GM12878 (cell line): ENCODE measurements at regions not wholly inside any gene's neighbourhood (a gene's known extent, or its start where the extent isn't known, plus 50 kb on each side); places are given as distances from the start of the nearest gene placed in this dataset.

Experiments used
- ATAC-seq: fragments of 200-7000 bp; cut with Tn5 transposase; 3 replicates; pipeline ENCODE4 v1.9.1; 2020; ENCODE audit warnings: mild to moderate bottlenecking, moderate library complexity
- BruUV-seq: library from RNA; stranded (reverse); fragments of 400-500 nt; replicated peaks from 2 replicates; lab custom pipeline; 2021; lab: Mats Ljungman, UMichigan
- CTCF ChIA-PET: fragments of 300-600 bp; sonication (Branson Sonifier 250); formaldehyde crosslinking; extraction: SDS; loops from one replicate; lab custom pipeline; 2021; ENCODE audit warnings: inconsistent platforms; lab: Yijun Ruan, JAX
- POLR2A ChIA-PET: fragments of 350-600 bp; formaldehyde crosslinking; extraction: SDS; loops from one replicate; lab custom pipeline; 2021; ENCODE audit warnings: inconsistent platforms; lab: Charles Lee
- RAD21 ChIA-PET: fragments of 300-600 bp; sonication (Branson Sonifier 250); formaldehyde crosslinking; loops from one replicate; lab custom pipeline; 2023; ENCODE audit warnings: antibody characterized with exemption; ENCODE audit not compliant: unreplicated experiment; lab: Charles Lee
- SMC1A ChIA-PET: fragments of 300-600 bp; sonication (Branson Sonifier 250); formaldehyde crosslinking; loops from one replicate; lab custom pipeline; 2023; ENCODE audit not compliant: unreplicated experiment, uncharacterized antibody; lab: Charles Lee
- DNase-seq: peaks from one replicate; pipeline ENCODE4 v3.0.0-alpha.2; 2011; ENCODE audit warnings: low read depth, low spot score
- FAIRE-seq: peaks from 3 replicates; lab custom pipeline; 2011; peaks lifted over from hg19 to GRCh38; lab: Jason Lieb, UNC
- H2AFZ ChIP-seq: 2 replicates; pipeline ENCODE4 v1.6.0; 2011; ENCODE audit warnings: low read depth, low read length, control low read depth; ENCODE audit not compliant: control insufficient read depth
- H3K27ac ChIP-seq: 2 replicates; pipeline ENCODE4 v1.5.1; 2011; ENCODE audit warnings: control low read depth; ENCODE audit not compliant: control insufficient read depth, insufficient read depth
- H3K27me3 ChIP-seq, 2 experiments: replicated peaks in 1 of 2; 2 replicates each; pipeline versions ENCODE4 v1.6.0 to v1.6.1; 2011; ENCODE audit warnings: low read length in 1 of 2; ENCODE audit not compliant: control insufficient read depth in 2 of 2, insufficient read depth in 2 of 2
- H3K36me3 ChIP-seq, 2 experiments: 2 replicates each; pipeline ENCODE4 v1.5.1; 2011; ENCODE audit warnings: low read length in 1 of 2; ENCODE audit not compliant: control insufficient read depth in 2 of 2, insufficient read depth in 2 of 2
- H3K4me1 ChIP-seq: 2 replicates; pipeline ENCODE4 v1.6.1; 2011; ENCODE audit warnings: mild to moderate bottlenecking, low read length, moderate library complexity, mixed read lengths; ENCODE audit not compliant: control insufficient read depth, insufficient read depth
- H3K4me2 ChIP-seq: 2 replicates; pipeline ENCODE4 v1.6.0; 2011; ENCODE audit warnings: control low read depth; ENCODE audit not compliant: control insufficient read depth, insufficient read depth
- H3K4me3 ChIP-seq: fragments of 200-600 bp; sonication (generic); 2 replicates; pipeline ENCODE4 v1.5.1; 2016
- H3K79me2 ChIP-seq: 2 replicates; pipeline ENCODE4 v1.6.0; 2011; ENCODE audit warnings: low read length; ENCODE audit not compliant: control insufficient read depth, insufficient read depth
- H3K9ac ChIP-seq: 2 replicates; pipeline ENCODE4 v1.8.0; 2011; ENCODE audit warnings: low read length, control low read depth, mixed read lengths; ENCODE audit not compliant: control insufficient read depth, insufficient read depth
- H3K9me3 ChIP-seq: replicated peaks from 3 replicates; pipeline ENCODE4 v1.5.1; 2011; ENCODE audit warnings: mild to moderate bottlenecking, low read length; ENCODE audit not compliant: control insufficient read depth, insufficient read depth
- H4K20me1 ChIP-seq: 2 replicates; pipeline ENCODE4 v1.6.0; 2011; ENCODE audit not compliant: control insufficient read depth, insufficient read depth
- ESRRA ChIP-seq: IDR thresholded peaks from 2 replicates; pipeline ENCODE4 v1.6.1; 2012; ENCODE audit warnings: mild to moderate bottlenecking, low read length, improper control_type of control experiment
- GATAD2B ChIP-seq: fragments of 450-650 bp; conservative IDR thresholded peaks from 2 replicates; pipeline ENCODE4 v1.6.1; 2017; ENCODE audit warnings: low read depth, mild to moderate bottlenecking, moderate library complexity
- MTA3 ChIP-seq: IDR thresholded peaks from 2 replicates; pipeline ENCODE4 v1.6.1; 2012; ENCODE audit warnings: low read length, inconsistent platforms, borderline replicate concordance
- MYB ChIP-seq: fragments of 150-350 bp; IDR thresholded peaks from 2 replicates; pipeline ENCODE4 v1.6.1; 2014; ENCODE audit warnings: mild to moderate bottlenecking, low read depth, low read length, borderline replicate concordance
- STAT1 ChIP-seq: fragments of 450-650 bp; conservative IDR thresholded peaks from 2 replicates; pipeline ENCODE4 v1.6.1; 2014; ENCODE audit warnings: antibody characterized with exemption, mild to moderate bottlenecking
- ZNF384 ChIP-seq: IDR thresholded peaks from 2 replicates; pipeline ENCODE4 v1.6.1; 2012; ENCODE audit warnings: low read depth, mild to moderate bottlenecking, low read length, improper control_type of control experiment, borderline replicate concordance
- WGBS: methylation state at CpG from one replicate; pipeline ENCODE4 v1.1.6; 2016; ENCODE audit warnings: low lambda C conversion rate; ENCODE audit not compliant: insufficient replicate concordance, insufficient coverage; ENCODE audit errors: missing lambda C conversion rate; 5-methylcytosine and 5-hydroxymethylcytosine counted together
- in situ Hi-C: fragments of 300-500 bp; cut with MboI; formaldehyde crosslinking; loops from 9 replicates; pipeline ENCODE4 v1.14.3; 2018; ENCODE audit warnings: mixed read lengths
- intact Hi-C: fragments of 100-400 bp; cut with micrococcal nuclease; formaldehyde crosslinking; loops from one replicate; pipeline ENCODE4 v1.14.2; 2022; ENCODE audit not compliant: unreplicated experiment
- TF ChIP-seq, protein P1 (sequence below): IDR thresholded peaks from 2 replicates; pipeline ENCODE4 v1.6.1; 2012; ENCODE audit warnings: improper control_type of control experiment, low read depth, low read length; ENCODE audit not compliant: insufficient replicate concordance

DNA sequence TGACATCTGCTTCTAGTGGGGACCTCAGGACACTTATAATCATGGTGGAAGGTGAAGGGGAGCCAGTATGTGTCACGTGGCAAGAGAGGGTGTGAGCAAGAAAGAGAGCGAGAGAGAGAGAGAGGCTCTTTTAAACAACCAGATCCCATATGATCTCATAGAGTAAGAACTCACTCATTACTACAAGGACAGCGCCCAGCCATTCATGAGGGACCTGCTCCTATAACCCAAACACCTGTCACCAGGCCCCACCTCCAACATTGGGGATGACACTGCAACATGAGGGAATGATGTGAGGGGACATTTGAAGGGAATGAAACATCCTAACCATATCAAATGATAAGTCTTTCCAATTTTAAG lies 427.5 kb downstream of the EFNA5 start:
- TF ChIP-seq, protein P1, sequence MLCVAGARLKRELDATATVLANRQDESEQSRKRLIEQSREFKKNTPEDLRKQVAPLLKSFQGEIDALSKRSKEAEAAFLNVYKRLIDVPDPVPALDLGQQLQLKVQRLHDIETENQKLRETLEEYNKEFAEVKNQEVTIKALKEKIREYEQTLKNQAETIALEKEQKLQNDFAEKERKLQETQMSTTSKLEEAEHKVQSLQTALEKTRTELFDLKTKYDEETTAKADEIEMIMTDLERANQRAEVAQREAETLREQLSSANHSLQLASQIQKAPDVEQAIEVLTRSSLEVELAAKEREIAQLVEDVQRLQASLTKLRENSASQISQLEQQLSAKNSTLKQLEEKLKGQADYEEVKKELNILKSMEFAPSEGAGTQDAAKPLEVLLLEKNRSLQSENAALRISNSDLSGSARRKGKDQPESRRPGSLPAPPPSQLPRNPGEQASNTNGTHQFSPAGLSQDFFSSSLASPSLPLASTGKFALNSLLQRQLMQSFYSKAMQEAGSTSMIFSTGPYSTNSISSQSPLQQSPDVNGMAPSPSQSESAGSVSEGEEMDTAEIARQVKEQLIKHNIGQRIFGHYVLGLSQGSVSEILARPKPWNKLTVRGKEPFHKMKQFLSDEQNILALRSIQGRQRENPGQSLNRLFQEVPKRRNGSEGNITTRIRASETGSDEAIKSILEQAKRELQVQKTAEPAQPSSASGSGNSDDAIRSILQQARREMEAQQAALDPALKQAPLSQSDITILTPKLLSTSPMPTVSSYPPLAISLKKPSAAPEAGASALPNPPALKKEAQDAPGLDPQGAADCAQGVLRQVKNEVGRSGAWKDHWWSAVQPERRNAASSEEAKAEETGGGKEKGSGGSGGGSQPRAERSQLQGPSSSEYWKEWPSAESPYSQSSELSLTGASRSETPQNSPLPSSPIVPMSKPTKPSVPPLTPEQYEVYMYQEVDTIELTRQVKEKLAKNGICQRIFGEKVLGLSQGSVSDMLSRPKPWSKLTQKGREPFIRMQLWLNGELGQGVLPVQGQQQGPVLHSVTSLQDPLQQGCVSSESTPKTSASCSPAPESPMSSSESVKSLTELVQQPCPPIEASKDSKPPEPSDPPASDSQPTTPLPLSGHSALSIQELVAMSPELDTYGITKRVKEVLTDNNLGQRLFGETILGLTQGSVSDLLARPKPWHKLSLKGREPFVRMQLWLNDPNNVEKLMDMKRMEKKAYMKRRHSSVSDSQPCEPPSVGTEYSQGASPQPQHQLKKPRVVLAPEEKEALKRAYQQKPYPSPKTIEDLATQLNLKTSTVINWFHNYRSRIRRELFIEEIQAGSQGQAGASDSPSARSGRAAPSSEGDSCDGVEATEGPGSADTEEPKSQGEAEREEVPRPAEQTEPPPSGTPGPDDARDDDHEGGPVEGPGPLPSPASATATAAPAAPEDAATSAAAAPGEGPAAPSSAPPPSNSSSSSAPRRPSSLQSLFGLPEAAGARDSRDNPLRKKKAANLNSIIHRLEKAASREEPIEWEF, result no peak
- TF ChIP-seq STAT1, result no peak
- TF ChIP-seq GATAD2B, result no peak
- no peak for TF ChIP-seq ESRRA
- TF ChIP-seq MYB, result no peak
- TF ChIP-seq MTA3, result no peak
- no peak for TF ChIP-seq ZNF384
- TF ChIP-seq, all 136 proteins: peak for 0
- DNase-seq (no peak), ATAC-seq (no peak), FAIRE-seq (no peak)
- ChIA-PET SMC1A (interaction anchor here (1.0 kb wide), 1 partner anchor 11 kb away, joined by 5 read pairs; no protein-coding TSS in a partner anchor), POLR2A (no interaction called here), CTCF (interaction anchor here (1.4 kb wide), 1 partner anchor 431 kb away, joined by 3 read pairs; no protein-coding TSS in a partner anchor), RAD21 (no interaction called here)
- no peak overlapping the region for H3K4me3 ChIP-seq
- H3K27ac ChIP-seq, result no peak overlapping the region
- no peaks in the 10 kb centered on the region for H3K4me1 ChIP-seq
- H3K79me2 ChIP-seq, result no peaks in the 10 kb centered on the region
- in situ Hi-C loops, result no loop called here
- H4K20me1 ChIP-seq, result no peaks in the 10 kb centered on the region
- H3K27me3 ChIP-seq, result no peaks in the 10 kb centered on the region
- H3K9me3 ChIP-seq, result no peaks in the 10 kb centered on the region; the same call in 2 of the 3 replicates
- no TSS peak for BruUV-seq
- no peak overlapping the region for H3K4me2 ChIP-seq
- intact Hi-C loops, result no loop called here
- H2AFZ ChIP-seq, result no peak overlapping the region
- H3K36me3 ChIP-seq, result no peaks in the 10 kb centered on the region
- WGBS, result 35% methylated on average over 3 of the region's 3 CpGs
- H3K9ac ChIP-seq, result no peak overlapping the region
